Upper lobe of left lung (tissue), 4 donors: ENCODE measurements at regions not wholly inside any gene's neighbourhood (a gene's known extent, or its start where the extent isn't known, plus 50 kb on each side); places are given as distances from the start of the nearest gene placed in this dataset.

Experiments
- CTCF ChIP-seq, 6 experiments: fragments of 450-650 bp in 4 of 6; fragments of 200-600 bp in 2 of 6; sonication (generic) in 2 of 6; IDR thresholded peaks; one replicate each; pipeline ENCODE4 v1.5.1; 2016 to 2019; ENCODE audit warnings: antibody characterized with exemption in 6 of 6
- EP300 ChIP-seq, 4 donors: sonication (generic); formaldehyde crosslinking; IDR thresholded peaks; one replicate each; pipeline ENCODE4 v1.5.1; 2017; ENCODE audit warnings: antibody characterized with exemption in 4 of 4, control low read depth in 2 of 4
- POLR2A ChIP-seq, 4 donors: fragments of 450-650 bp; IDR thresholded peaks; one replicate each; pipeline ENCODE4 v1.5.1; 2016 to 2017; ENCODE audit warnings: antibody characterized with exemption in 4 of 4, mild to moderate bottlenecking in 2 of 4
- POLR2AphosphoS5 ChIP-seq, 2 donors: sonication (generic); formaldehyde crosslinking; IDR thresholded peaks; one replicate each; pipeline ENCODE4 v1.5.1; 2017; ENCODE audit warnings: antibody characterized with exemption in 2 of 2

GRCh38 chr18:77544792-77545191, 295.1 kb downstream of the GALR1 start:
- TF ChIP-seq CTCF (IDR thresholded peaks at IDR 0.05) (no peak), POLR2A (IDR thresholded peaks at IDR 0.05) (no peak), POLR2AphosphoS5 (IDR thresholded peaks at IDR 0.05) (no peak), EP300 (IDR thresholded peaks at IDR 0.05) (no peak)
